HG03066 (cell line): ENCODE measurements at regions not wholly inside any gene's neighbourhood (a gene's known extent, or its start where the extent isn't known, plus 50 kb on each side); places are given as distances from the start of the nearest gene placed in this dataset.

Experiments used
- ATAC-seq: cut with Tn5 transposase; IDR thresholded peaks from one replicate; pipeline ENCODE4 v1.9.1; 2021; ENCODE audit warnings: low read depth; ENCODE audit not compliant: unreplicated experiment

GRCh38 chr18:41004324-41004723, 950.7 kb upstream of the PIK3C3 start:
- no peak for ATAC-seq

DNA sequence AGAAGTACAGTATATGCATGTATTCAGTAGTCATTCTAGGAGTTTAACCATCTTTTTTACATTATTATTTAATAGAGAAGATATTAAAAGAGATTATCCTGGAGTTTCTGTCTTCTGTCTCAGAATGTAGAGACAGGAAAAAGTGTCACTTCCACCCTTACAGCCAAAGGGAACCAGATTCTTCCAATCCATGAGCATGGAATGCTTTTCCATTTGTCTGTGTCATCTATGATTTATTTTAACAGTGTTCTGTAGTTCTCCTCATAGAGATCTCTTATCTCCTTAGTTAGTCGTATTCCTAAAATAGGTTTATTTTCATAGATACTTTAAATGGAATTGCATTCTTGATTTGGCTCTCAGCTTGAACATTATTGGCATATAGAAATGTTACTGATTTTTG, 959.5 kb upstream of the PIK3C3 start:
- ATAC-seq: no peak

GRCh38 chr18:40993363-40993762, 961.7 kb upstream of the PIK3C3 start:
- no peak for ATAC-seq

DNA sequence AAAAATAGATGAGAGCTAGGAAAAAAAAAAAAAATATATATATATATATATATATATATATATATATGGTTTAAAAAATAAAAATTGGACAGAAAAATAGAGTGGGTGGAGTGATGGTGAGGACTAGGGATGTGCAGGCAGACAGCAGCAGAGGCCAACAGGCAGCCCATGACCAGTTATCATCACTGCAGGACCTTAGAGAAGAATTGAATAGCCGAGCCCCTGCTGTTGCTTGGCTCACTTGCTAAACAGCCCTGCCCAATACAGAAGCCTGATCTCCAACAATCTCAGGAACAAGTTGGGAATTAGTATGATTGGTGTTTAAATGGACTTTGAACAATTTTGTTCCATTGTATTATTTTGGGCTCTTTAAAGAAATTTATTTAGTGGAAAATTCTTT, 967.5 kb upstream of the PIK3C3 start:
- no peak for ATAC-seq

- no peak for ATAC-seq
Measured at GRCh38 chr18:40985436-40985835, 969.6 kb upstream of the PIK3C3 start.

DNA sequence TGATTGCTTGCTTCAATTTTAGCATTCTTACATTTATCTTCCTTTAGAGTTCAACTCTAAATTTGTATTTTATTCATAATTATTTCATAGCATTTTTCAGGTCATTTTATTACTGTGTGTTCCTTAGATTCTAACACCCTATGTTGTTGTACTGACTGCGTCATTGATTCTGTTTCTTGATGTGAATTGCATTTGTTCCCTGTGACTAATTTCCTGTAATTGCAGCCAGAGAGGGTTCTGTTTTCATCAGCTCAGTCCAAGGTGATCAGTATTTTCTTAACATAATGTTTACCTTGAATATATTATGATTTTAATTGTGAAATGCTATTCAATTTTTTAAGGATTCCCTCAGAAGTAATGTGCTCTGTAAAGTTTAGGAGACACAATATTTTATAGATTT, 970.2 kb upstream of the PIK3C3 start:
- no peak for ATAC-seq

DNA sequence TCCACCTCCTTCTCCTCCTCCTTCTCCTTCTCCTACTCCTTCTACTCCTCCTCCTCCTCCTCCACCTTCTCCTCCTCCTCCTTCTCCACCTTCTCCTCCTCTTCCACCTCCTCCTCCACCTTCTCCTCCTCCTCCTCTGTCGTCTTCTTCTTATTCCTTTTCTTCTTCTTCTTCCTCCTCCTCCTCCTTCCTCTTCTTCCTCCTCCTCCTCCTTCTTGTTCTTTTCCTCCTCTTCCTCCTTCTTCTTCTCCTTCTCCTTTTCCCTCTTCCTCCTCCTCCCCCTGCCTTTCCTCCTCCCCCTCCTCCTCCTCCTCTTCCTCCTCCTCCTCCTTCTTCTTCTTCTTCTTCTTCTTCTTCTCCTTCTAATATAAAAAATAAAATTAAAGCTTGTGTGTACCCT, 971.2 kb upstream of the PIK3C3 start:
- no peak for ATAC-seq

- no peak for ATAC-seq
Measured at GRCh38 chr18:40980171-40980570, 974.9 kb upstream of the PIK3C3 start.

GRCh38 chr18:40976050-40976449, 979.0 kb upstream of the PIK3C3 start:
- ATAC-seq: no peak

GRCh38 chr18:40974448-40974847, 980.6 kb upstream of the PIK3C3 start:
- no peak for ATAC-seq

GRCh38 chr18:40962784-40963183, 992.2 kb upstream of the PIK3C3 start:
- ATAC-seq: no peak

DNA sequence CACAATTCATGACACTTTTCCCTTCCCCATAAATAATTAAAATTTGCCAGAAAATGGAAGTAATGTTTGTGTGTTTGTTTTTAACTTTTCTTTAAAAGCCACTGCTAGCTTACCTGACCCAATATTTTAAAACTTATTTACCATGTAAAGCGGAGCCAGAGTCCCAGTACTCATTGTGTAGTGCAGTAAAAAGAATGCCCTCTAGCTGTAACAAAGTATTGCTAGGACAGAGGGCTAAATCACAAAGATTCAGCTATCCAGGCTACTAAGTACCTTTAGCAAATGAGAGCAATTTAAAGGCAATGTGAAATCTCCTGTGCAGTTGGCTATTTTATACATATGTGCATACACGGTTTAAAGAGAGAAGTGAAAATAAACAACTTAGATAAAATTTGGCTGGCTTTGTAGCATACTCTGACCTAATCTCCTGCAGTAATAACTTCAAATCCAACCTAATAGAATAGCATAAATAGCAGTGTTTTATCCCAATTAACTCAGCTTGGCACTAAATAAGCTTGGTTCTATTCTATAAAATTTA, 997.4 kb upstream of the PIK3C3 start:
- ATAC-seq: no peak

GRCh38 chr18:40956213-40956612, 998.8 kb upstream of the PIK3C3 start:
- no peak for ATAC-seq

DNA sequence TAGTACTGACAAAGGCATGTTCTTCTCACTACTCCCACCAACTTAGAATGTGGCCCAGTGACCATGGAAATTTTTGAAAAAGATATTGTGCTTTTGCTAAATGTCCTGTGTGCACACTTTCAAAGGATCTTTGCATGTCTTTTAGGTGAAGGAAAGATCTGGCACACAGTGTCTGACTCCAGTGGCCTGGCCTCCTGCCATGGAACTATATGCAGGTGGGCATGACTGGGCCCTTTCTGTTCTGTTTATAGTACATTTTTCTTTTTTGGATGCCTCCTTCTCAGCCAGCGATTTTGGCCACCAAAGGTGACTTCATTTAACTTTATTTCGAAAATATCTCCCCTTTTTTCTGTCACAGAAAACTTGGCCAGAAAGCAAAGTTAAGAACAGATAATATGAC, 999.7 kb upstream of the PIK3C3 start:
- ATAC-seq: no peak

DNA sequence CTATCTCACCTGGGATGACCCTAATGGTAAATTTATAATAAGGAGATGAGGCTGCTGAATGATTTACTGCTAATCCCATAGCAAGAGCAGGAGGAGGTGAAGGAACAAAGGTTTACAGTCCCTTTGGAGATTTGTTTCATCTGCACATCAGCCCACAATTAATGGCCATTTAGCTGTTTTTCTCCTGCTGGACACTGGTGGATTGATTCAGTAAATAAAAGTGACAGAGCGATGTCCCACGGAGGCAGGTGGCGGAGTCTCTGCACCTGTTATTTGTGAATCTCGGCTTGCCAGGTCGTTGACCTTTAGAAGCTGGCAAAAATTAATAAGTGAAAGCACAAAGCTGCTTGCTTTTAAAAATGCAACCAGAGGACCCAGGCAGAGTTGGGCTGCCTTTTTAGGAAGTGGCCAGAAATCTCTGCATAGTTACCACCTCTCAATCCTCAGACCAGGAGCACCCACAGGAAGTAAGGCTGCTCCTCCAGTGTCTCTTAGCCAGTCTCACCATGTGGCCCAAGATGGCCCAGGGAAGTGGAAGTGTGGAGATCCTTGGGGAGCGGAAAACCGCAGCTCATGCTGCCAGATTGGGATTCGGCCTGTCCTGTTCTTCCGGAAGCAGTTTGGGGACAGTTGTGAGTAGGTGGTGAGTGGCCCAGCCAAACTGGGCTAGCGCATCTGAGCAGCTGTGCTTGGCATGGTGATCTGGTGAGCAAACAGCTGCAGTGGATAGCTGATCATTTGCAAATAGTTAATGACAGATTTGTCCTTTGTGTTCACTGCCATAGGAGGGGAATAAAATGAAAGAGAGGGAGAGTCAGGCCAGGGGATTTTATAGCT, 1005.7 kb upstream of the PIK3C3 start:
- ATAC-seq: no peak

GRCh38 chr18:40944576-40944975, 1010.5 kb upstream of the PIK3C3 start:
- no peak for ATAC-seq

DNA sequence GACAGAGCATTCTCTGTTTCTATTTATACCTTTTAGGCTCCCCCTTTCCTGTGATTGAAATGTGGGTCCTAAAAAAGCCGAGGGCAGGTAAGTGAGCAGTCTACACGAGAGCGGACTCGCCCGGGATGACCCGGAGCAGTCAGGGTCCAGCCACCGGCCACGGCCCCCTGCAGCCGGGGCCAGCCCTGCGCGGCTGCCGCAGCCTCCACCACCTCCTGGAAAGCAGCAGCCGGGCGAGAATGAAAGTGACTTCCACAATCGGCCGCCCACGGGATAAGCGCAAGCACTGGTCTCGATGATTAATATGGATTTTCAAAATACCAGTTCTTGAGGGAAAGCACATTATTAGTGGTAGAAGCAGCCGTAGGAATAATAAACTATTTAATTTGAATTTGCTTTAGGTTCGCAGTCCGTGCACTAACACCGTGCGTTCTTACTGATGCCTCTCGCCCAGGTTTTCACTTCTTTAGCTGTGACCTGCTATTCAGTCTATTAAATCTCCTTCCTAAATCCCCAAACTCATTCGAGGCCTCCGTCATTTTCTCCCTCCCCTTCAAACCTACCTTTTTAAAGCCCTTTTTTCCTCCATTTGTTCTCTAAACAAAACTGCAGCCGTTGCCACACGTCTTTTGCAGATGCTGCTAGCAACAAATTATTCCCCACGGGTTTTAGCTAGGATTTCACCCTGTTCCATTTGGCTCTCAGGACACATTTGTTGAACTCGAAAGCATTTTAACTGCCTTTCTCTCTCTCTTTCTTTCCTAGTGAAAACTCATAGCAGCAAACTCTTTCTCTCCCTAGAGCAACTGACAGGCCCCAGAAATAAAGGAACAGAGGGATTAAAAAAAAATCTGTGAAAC, 1015.1 kb upstream of the PIK3C3 start:
- ATAC-seq: no peak

DNA sequence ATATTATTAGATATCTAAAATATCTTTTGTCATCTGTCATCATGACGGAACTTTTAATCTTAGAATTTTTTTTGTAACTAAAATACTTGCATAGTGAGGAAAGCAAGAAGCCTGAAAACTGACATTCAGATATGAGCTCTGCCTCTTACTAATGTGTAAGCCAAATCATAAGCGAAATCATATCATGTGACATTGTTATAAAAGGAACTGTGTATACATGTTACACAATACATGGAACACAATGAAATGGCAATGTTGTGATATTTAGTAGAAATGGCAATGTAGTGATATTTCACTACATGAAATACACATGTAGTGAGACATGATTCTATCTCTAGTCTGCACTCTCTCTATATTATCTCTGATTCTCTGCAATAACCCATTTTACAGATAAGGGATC, 1016.4 kb upstream of the PIK3C3 start:
- no peak for ATAC-seq

- no peak for ATAC-seq
Measured at GRCh38 chr18:40937386-40937785, 1017.6 kb upstream of the PIK3C3 start.

- no peak for ATAC-seq
Measured at GRCh38 chr18:40935423-40935822, 1019.6 kb upstream of the PIK3C3 start.

DNA sequence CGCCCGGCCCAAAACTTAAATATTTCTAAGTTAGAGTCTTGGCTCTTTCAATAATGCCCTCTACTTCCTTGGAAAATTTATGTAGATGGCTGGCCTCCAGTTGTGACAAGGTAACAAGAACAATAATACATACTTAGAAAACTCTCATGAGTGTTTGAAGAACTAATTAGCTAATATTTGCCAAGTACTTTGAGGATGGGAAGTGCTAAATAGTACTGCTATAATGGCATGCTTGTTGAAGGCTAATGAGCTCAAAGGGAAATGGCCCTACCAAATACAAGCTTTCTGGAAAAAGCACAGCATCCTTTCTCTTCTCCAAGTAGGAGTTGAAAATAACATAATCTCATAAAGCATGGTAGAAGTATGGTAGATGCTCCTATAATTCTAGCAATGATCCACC, 1022.2 kb upstream of the PIK3C3 start:
- no peak for ATAC-seq
